Epithelial cell of esophagus (primary cell): ENCODE measurements at regions not wholly inside any gene's neighbourhood (a gene's known extent, or its start where the extent isn't known, plus 50 kb on each side); places are given as distances from the start of the nearest gene placed in this dataset.

Source experiments
- DNase-seq: peaks from one replicate; pipeline ENCODE4 v3.0.0; 2010; ENCODE audit warnings: low read depth
- H3K4me3 ChIP-seq: 2 replicates; pipeline ENCODE4 v1.5.1; 2011; ENCODE audit warnings: mild to moderate bottlenecking, low read length, control low read depth
- TF ChIP-seq, protein P1 (sequence below): IDR thresholded peaks from 2 replicates; pipeline ENCODE4 v1.5.1; 2011; ENCODE audit warnings: low read depth, mild to moderate bottlenecking, low read length, control low read depth, inconsistent platforms; ENCODE audit not compliant: insufficient read depth; ENCODE audit errors: missing control alignments

DNA sequence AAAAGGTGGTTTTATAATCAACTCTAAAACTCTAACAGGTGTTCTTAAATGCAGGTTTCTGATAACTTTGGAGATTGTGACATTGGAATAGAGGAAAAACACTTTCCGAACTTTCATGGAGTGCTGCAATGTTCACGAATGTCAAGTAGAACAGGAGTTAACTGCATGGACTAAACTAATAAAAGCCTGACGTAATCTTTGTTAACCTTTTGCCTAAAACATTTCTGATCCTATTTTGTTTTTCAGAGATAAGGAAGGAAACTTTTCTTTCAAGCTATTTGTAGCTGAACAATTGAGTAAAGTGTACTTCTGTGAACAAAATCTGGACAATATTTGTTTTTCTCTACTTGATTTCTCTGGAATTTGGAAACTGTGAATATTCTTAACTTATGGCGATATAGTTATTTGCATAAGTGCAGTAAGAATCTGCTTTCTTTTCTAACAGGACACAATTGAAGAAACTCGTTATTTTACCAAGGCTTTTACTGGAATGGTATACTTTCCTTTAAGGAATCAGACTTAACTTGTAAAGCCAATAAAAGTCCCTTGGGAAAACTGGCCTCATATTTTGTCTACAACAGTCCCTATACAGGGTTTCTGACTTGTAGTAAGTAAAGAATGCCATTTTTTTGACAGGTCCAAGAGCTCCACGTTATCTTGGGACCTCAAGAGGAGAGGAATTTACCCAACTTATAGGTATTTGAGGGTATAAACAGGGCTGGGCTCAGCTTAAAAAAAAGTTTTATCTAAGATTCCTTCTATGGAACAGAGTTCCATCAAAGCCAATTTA is 154.7 kb downstream of the NXNL2 start:
- no peak for DNase-seq
- TF ChIP-seq, protein P1, sequence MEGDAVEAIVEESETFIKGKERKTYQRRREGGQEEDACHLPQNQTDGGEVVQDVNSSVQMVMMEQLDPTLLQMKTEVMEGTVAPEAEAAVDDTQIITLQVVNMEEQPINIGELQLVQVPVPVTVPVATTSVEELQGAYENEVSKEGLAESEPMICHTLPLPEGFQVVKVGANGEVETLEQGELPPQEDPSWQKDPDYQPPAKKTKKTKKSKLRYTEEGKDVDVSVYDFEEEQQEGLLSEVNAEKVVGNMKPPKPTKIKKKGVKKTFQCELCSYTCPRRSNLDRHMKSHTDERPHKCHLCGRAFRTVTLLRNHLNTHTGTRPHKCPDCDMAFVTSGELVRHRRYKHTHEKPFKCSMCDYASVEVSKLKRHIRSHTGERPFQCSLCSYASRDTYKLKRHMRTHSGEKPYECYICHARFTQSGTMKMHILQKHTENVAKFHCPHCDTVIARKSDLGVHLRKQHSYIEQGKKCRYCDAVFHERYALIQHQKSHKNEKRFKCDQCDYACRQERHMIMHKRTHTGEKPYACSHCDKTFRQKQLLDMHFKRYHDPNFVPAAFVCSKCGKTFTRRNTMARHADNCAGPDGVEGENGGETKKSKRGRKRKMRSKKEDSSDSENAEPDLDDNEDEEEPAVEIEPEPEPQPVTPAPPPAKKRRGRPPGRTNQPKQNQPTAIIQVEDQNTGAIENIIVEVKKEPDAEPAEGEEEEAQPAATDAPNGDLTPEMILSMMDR, result no peak
- no peak overlapping the region for H3K4me3 ChIP-seq

DNA sequence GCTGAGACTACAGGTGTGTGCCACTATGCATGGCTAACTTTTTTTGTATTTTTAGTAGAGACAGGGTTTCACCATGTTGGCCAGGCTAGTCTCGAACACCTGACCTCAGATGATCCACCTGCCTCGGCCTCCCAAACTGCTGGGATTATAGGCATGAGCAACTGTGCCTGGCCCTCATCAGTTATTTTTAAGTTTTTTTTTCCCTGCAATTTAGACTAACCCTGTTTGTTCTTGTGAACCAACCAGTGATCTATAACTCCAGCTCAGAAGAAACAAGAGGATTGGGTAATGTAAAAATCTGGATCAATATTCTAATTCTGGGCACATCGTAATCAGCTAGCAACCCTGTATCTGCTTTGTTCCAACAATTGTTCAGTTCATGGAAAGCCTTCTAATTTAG is 155.7 kb downstream of the NXNL2 start:
- H3K4me3 ChIP-seq, result no peak overlapping the region
- TF ChIP-seq, protein P1, result no peak
- no peak for DNase-seq

DNA sequence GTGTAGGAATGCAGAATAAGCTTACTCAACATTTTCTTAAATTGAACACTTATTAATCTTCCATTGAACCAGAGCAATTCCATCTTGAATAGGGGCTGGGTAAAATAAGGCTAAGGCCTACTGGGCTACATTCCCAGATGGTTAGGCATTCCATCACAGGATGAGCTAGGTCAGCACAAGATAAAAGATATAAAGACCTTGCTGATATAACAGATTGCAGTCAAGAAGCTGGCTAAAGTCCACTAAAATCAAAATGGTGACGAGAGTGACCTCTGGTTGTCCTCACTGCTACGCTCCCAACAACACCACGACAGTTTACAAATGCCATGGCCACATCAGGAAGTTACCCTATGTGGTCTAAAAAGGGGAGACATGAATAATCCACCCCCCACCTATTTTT is 156.1 kb downstream of the NXNL2 start:
- no peak overlapping the region for H3K4me3 ChIP-seq
- TF ChIP-seq, protein P1, result no peak
- no peak for DNase-seq

DNA sequence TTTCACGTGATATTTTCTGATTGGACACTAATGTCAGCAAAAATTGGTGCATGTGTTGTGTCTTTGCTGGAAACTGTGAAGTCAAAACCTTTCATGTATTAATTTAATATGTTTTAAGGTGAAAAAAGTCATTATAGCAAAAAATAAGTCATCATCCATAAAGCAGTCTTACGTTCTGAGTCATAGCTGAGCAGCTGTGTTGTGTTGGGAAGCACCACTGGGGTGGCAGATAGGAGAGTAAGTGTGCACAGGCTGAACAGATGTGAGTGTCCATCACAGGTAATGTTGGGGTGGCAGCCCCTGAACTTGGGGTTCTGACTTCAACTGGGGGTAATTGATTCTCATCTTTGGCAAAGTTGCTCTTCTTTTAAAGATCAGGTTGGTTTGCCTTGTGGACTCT is 156.8 kb downstream of the NXNL2 start:
- no peak overlapping the region for H3K4me3 ChIP-seq
- peak; percentile 21 for DNase-seq
- TF ChIP-seq, protein P1, result no peak

DNA sequence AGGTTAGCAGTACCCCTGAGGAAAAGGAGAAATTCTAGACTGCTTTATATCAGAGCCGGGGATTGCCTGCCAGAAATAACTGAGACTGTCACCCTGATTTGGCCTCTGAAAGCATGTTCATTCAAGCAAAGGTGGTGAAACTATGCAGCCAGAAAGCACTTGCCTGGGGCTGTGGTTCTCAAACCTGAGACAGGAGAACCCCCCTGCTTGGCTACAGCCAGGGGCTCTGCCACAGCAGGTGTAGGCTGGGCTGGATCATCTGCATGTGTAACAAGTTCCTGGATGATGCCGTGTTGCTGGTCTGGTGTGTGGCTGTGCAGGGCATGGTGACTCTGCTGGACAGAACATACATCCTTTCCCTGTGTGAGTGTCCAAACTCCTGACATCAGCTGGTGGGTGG is 157.8 kb downstream of the NXNL2 start:
- peak; percentile 58 for DNase-seq
- no peak overlapping the region for H3K4me3 ChIP-seq
- TF ChIP-seq, protein P1, result no peak

DNA sequence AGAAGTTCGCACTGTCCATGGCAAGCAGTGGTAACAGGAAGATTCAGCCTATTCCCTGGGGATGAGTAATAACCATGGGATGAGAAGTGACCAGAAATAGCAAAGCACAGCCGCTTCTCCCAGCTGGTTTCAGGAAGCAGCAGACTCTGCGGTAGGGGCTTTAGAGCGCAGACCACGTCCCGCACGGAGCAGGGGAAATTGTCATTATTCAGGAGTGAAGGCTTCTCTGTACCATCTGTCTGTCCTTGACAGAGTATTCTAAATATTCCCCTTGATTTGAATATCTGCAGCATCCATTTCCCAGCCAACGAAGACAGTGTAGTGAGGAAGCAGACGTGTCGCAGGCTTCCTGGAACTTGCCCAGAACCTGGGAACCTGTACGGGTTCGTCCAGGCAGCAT is 159.6 kb downstream of the NXNL2 start:
- TF ChIP-seq, protein P1, result no peak
- H3K4me3 ChIP-seq, result no peak overlapping the region
- no peak for DNase-seq

DNA sequence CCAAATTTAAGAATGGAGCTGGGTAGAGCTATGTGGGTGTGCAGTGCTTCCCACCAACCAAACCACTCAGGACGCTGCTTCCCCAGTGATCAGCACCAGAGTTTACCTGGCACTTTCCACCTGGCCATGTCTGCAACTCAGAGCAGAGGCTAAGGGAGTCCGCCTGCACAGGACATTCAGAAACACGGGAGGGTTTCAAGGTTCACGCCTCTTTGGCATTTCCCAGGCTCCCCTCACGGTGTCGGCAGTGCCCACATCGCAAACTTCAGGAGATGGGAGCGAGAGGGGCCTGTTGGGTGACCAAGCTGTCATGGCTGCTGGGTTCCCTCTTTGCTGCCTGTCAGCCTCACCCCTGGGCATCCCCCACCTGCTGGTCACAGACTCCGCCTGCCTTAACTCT is 161.5 kb downstream of the NXNL2 start:
- no peak overlapping the region for H3K4me3 ChIP-seq
- no peak for DNase-seq

More for the DNA sequence above, 161.5 kb downstream of the NXNL2 start:
- TF ChIP-seq, protein P1, result no peak
